Posterior cingulate gyrus (tissue), 11 donors: ENCODE measurements at regions not wholly inside any gene's neighbourhood (a gene's known extent, or its start where the extent isn't known, plus 50 kb on each side); places are given as distances from the start of the nearest gene placed in this dataset.
"Not testable (repeated sequence)": the region's sequence is repeated elsewhere in the genome, so short reads cannot be mapped to it uniquely, and the experiment has no call there.

Experiments used
- DNase-seq, 10 donors: peaks; one replicate each; pipeline versions ENCODE4 v3.0.0 to v3.0.0-alpha.2; 2020 to 2021; ENCODE audit warnings: mixed read lengths in 3 of 10
- intact Hi-C: fragments of 100-400 bp; cut with DNase I; formaldehyde crosslinking; loops from one replicate; pipeline ENCODE4 v1.15.1; 2023

DNA sequence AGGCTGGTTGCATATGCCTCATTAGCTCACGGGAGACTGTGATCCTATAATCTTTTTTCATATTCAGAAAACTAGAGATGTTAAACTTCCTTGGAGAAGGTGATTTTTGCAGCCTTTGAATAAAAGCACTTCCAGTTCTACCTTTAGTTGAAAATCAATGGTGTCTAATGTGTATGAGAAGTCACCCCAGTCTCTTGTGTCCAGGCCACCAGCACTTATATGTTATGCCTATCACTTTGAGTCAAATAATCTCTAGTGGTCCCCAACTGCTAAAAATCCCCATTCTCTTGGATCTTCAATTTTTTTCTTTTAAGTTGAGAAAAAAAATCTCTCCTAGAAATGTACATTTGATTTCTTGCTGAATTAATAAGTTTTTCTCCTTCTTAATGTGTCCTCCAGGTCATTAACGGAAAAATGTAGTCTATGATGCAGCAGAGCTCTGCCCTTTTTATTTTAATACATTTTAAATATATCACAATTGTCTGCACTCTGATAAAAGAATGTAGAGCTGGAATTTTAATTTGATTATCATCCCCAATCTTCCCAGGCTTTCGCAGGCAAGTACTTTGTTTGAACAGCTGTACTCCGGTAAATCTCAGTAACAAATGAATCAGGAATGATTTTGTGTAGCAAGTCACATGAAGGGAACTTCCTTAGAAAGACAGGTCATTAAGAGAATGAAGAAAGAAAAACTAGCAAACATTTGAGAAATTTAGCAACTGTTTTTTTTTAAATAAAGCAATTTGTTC, 147.0 kb downstream of the SOX4 start:
- no peak for DNase-seq
- intact Hi-C loops = no loop called here

DNA sequence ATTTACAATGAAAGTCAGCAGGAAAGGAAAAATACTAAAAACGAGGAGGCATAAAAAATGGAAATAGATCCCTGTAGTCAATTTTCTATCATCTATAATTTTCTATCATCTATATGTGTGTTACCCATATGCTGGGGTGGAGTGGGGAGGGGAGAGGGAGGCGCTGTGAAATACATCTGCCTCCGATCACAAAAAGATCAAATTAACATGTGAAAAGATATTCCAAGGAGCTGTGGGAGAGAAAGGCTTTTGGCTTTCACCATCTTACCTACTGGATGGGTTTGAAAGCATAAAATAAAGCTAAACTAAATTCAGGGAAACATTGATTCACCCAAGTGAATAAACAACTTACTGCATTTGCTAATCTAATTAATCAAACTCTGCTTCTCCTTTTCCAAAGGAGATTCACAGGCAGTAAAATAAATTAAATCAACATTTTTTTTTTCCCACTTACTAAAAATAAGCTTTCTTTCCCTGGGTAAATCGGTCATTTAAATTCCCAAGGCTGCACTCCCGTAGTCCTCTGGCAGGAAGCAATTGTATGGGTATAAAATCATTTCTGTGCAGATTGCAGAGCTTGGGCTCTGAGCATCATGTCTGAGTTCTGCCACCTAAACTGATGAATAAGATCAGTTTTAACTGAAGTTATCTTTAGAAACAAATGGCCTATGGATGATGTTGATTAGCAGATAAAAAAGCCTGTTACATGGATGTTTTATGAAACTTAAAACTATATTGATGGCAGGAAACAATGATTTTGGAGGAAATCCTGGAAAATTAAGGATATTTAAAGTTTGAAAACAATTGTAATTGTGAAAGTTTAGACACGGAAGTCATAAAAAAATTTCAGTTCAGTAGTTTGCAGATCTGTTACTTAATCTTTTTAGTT, 147.9 kb downstream of the SOX4 start:
- DNase-seq = no peak
- intact Hi-C loops = no loop called here

DNA sequence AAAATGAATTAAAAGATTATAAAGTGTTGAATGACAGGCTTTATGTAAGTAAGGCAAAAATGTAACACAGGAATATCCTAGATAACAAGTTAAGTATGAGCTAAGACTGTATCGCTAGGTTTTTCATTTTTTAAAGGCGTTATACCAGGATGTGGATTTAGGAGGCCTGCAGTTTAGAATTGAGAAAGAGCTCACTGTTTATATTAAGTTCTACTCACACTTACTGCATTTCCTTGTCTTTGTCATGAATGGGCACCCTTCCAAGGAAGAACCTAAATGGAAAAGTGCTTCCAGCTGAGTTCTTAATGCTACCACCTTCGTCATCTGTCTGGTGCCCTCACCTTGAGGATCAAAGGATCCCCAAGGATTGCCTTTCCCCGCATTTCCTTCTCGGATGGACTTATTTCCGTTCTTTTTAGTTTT, 148.7 kb downstream of the SOX4 start:
- intact Hi-C loops = no loop called here
- no peak for DNase-seq

DNA sequence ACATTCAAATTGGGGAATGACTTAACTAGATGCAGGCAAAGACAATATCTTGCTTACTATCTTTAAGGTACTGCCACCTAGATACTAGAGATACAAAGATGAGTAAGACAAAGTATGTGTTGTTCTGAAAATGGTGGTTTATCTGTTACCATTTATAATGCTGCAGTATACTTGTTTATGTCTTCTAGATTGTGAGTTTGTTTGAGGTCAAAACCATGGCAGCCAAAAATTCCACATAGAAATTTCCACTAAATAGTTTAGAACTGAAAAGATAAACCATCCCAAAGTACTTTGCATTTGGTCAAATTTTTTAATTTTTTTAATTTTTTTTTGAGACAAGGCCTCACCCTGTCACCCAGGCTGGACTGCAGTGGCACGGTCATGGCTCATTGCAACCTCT, 150.8 kb downstream of the SOX4 start:
- no peak for DNase-seq
- intact Hi-C loops = no loop called here

DNA sequence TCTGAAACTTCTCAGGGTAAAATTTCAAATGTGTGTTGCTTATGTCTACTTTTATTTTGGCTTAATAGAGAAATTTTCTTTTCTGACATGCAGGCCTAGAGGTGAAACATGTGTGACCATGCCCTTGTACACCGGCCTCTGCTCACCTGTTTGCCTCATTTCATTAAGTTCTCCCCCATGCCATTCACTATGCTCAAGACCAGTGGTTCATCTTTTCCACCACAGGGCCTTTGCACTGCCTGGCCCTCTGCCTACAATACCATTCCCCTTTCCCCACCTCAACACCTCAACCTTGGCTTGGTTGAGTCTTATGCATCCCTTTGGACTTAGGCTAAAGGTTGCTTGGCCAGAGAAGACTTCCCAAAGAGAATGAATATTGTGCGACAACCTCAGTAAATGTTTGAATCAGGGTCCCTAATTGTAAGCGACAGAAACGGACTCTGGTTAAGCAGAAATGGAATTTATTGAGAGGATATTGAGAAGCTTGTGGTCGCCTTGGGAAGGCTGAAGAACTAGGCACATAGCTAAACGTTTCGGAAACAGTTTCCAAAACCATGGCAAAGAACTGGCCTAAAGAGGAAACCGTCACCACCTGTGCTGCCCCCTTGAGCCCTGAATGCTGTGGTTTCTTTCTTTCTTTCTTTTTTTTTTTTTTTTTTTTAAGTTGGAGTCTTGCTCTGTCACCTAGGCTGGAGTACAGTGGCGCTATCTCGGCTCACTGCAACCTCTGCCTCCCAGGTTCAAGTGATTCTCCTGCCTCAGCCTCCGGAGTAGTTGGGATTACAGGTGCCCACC, 152.2 kb downstream of the SOX4 start:
- intact Hi-C loops = no loop called here
- no peak for DNase-seq

- intact Hi-C loops = no loop called here
- DNase-seq = no peak
Observed at GRCh38 chr6:21747441-21747840, 153.9 kb downstream of the SOX4 start.

- intact Hi-C loops = no loop called here
- DNase-seq = no peak
Observed at GRCh38 chr6:21748343-21749056, 154.9 kb downstream of the SOX4 start.

- DNase-seq = no peak
- intact Hi-C loops = no loop called here
Observed at GRCh38 chr6:21749754-21750153, 156.2 kb downstream of the SOX4 start.

- intact Hi-C loops = no loop called here
Observed at GRCh38 chr6:21750575-21750974, 157.0 kb downstream of the SOX4 start.

DNA sequence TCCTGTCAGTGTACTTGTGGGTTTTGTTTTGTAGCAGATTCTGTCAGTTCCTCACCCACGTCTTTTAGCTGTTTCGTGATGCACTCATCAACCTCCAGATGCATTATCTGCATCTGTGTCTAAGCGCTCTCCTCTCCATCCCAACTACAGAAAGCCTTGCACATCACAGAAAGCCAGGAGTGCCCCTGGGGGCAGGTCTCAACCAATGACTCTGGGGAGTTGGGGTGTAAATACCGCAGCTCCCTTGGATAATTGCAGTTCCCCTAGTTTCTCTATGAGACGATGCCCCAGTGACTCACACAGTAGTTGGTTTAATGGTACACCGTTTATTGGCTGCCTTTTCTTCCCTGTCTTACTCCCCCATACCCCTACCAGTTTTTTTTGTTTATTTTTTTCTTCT, 158.1 kb downstream of the SOX4 start:
- intact Hi-C loops = no loop called here
- DNase-seq = no peak

More at GRCh38 chr6:21750575-21750974, 157.0 kb downstream of the SOX4 start:
- no peak for DNase-seq

GRCh38 chr6:21752054-21752811, 158.7 kb downstream of the SOX4 start:
- no peak for DNase-seq
- intact Hi-C loops = no loop called here

DNA sequence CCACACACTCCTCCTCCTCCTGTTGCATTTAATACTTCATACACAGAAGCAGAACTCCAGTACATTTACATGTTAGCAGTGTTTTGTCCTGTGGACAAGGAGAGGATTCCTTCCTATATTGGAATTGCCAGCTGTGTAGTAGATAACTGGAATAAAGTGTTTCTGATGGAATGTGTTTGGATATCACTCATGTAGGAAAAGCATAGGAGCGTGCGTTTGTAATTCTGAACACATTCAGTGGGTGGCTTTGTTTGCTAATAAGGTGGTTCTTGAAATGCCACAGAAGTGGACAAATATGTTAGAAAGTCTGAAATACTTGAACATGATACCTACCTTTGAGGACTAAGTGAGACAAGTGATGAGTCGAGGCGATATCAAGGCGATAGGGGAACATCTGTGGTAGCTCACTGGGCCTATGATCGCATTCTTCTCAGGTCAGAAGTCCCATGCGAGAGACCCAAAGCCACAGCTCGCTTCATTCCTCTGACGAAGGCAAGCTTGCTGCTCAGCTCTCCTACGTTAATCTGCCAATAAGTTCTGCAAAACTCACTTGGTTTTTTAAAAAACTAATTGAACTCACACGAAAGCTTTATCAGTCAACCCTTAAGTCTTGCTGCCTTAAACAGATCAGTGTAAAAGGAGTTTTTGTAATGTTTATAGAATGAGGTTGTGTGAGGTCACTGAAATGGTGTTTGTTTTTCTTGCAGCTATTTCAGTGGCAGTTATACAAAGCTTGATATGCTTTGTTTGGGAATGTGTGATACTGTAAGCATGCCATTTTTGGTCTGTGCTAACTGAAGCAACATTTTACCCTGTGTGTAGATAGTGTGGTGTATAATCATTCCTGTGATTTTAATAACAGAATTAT, 159.9 kb downstream of the SOX4 start:
- intact Hi-C loops = no loop called here
- no peak for DNase-seq

DNA sequence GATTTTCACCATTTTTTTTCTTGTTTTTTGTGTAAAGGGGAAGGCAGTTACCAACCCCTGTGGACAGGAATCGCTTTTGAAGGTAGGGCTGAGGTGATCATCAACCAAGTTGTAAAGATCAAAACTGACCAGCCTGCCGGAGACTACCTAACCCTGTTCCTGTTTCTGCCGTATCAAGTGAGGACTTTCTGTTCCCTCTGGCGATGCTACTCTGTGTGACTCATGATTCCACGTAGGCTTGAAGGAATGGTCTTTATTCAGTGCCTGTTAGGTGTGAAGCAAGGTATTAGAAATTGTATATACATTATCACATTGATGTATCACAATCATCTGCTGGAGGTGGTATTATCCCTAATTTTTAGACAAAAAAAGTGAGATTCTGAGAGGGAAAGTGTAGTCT, 161.3 kb downstream of the SOX4 start:
- DNase-seq = no peak
- intact Hi-C loops = no loop called here

GRCh38 chr6:21756487-21756886, 162.9 kb downstream of the SOX4 start:
- no peak for DNase-seq
- intact Hi-C loops = no loop called here

- intact Hi-C loops, DNase-seq: not testable (repeated sequence)
Observed at GRCh38 chr6:21757392-21757791, 163.8 kb downstream of the SOX4 start.

- no peak for DNase-seq
- intact Hi-C loops = no loop called here
Observed at GRCh38 chr6:21759721-21760120, 166.2 kb downstream of the SOX4 start.

DNA sequence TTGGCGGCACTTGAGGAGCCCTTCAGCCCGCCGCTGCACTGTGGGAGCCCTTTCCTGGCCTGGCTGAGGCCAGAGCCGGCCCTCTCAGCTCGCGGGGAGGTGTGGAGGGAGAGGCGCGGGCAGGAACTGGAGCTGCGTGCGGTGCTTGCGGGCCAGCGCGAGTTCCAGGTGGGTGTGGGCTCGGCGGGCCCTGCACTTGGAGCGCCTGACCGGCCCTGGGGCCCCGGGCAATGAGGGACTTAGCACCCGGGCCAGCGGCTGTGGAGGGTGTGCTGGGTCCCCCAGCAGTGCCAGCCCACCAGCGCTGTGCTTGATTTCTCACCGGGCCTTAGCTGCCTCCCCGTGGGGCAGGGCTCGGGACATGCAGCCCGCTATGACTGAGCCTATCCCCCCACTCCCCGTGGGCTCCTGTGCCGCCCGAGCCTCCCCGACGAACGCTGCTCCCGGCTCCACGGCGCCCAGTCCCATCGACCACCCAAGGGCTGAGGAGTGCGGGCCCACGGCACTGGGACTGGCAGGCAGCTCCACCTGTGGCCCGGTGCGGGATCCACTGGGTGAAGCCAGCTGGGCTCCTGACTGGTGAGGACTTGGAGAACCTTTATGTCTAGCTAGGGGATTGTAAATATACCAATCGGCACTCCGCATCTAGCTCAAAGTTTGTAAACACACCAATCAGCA, 167.6 kb downstream of the SOX4 start:
- peak in 1 of 10 donors; percentile 81 for DNase-seq
- intact Hi-C loops = not testable (repeated sequence)

DNA sequence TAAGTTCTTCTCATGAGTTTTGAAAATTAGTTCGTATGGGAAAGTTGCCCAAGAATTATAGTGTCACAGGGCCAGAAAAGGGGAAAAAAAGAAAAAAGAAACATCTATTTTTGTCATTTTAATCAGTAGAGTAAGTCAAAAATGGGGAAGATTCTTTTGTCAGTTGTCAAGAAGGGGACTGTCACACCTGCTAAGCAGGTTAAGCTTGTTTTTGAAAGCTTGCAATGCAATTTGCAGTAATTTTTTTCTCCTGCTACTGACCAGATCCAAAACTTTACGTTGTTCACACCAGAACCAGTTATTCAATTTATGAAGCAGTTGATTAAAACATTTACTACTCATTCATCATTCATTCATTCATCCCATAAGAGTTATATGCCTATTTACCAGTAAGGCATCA, 171.4 kb downstream of the SOX4 start:
- intact Hi-C loops = no loop called here

More for the DNA sequence above, 171.4 kb downstream of the SOX4 start:
- no peak for DNase-seq
